ENCODE measurements at regions not wholly inside any gene's neighbourhood (a gene's known extent, or its start where the extent isn't known, plus 50 kb on each side); places are given as distances from the start of the nearest gene placed in this dataset.

DNA sequence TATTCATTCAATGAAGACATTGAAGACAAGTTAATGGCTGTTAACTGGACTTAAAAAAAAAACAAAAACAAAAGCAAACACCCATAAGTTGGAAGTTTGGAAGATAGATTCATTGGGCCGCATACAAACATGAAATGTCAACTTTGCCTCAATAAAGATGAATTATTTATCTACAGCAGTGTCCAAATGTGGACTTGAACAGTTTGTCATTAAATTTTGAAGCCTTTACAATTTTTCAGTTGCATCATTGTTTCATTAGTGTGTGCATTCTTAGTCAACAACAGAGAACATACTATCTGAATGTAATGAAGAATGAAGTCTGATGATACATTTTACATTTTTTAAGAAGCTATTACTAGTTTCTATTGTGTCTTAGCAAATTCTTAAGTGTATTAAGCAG lies 152.1 kb downstream of the SLIT2 start:
- Histone ChIP-seq H3K4me3 (no peak overlapping the region), H3K9me3 (replicated peaks) (no peaks in the 10 kb centered on the region), H3K36me3 (no peaks in the 10 kb centered on the region), H3K27ac (no peak overlapping the region), H3K4me1 (no peaks in the 10 kb centered on the region), H3K27me3 (no peaks in the 10 kb centered on the region)
- no peak for DNase-seq

DNA sequence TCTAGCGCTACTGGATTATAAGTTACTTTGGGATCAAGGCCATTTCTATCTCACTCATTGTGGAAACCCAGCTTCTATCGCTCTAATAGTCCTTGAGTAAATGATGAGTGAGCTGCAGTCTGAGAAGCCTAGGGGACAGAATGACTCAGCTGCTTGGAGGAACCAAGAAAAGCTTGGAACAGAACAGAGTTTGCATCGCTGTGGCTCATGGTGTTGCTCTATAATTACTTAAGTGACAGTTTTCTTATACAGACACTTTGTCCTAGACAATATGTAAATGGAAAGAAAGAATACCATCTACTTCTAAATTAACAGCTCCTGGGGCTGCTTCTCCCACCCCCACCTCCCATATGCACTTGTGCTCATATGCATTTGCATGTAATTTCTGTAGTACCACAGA lies 156.9 kb downstream of the SLIT2 start:
- Histone ChIP-seq H3K4me3 (no peak overlapping the region), H3K9me3 (replicated peaks) (no peaks in the 10 kb centered on the region), H3K36me3 (no peaks in the 10 kb centered on the region), H3K27ac (no peak overlapping the region), H3K27me3 (no peaks in the 10 kb centered on the region), H3K4me1 (no peaks in the 10 kb centered on the region)
- no peak for DNase-seq

DNA sequence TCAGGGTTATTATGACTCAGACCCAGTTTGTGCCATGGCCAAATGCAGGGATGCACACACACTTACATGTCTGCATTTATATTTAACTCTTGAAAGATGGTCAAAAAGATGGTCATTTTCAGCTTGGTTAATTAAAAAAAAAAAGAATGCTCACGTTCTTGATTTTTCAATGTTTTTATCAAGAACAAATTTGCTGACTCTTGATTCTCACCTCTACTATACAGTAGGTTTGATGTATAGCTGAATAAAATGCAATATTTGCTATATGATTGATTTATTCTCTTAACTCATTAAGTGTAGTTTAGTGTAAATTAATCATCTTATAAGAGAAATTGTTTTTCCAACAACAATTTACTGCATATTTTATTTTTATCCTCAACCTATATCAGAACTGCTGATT lies 160.4 kb downstream of the SLIT2 start:
- no peak for DNase-seq
- H3K27ac ChIP-seq = no peak overlapping the region
- H3K27me3 ChIP-seq = no peaks in the 10 kb centered on the region
- H3K4me1 ChIP-seq = no peaks in the 10 kb centered on the region
- H3K9me3 ChIP-seq (replicated peaks) = no peaks in the 10 kb centered on the region
- H3K36me3 ChIP-seq = no peaks in the 10 kb centered on the region
- H3K4me3 ChIP-seq = no peak overlapping the region

DNA sequence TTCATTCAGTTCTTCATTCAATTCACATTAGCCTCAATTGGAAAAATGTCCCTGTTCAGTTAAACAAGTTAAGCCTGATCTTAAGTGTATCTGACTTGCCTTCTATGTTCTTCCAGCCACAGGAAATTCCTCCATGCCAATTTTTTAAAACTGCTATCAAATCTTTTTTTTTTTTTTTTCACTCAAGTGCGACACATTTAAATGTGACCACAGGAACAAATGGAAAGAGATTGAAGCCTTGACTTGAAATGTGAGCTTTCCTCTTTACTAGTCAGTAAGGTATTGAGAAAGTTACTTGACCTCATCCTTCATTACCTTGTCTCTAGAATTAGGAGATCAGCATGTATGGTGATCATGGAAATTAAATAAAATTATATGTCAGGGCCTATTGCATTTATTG lies 165.1 kb downstream of the SLIT2 start:
- no peaks in the 10 kb centered on the region for H3K36me3 ChIP-seq
- no peak overlapping the region for H3K27ac ChIP-seq
- peaks cover 4% of the 10 kb centered on the region; the same call in 1 of the 2 replicates for H3K27me3 ChIP-seq
- DNase-seq = no peak
- H3K4me3 ChIP-seq = no peak overlapping the region
- no peaks in the 10 kb centered on the region for H3K9me3 ChIP-seq (replicated peaks)
- H3K4me1 ChIP-seq = no peaks in the 10 kb centered on the region

DNA sequence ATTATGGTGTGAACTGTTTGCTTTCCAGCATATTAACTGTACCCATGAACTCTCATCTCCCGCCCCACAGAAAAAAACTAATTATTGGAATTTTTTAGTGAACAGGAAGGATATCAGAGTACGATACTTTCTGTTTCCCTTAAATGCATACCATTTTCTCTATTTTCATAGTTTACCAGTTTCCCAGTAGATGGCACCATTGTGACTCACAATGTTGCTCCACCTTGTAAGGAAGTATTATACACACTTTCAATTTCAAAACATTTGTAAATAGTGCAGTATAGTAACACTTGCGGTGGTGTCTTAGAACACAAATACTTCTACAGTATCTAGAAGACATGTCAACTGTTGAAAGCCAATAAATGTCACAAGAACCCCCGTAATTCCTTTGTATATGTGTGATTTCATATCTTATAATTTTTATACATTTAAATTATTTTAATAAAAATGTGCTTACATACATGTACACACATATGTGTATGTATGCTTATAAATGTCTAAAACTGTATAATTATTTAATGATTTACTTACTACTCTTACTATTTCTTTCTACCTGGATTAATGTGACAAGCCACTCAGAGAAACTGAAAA lies 167.3 kb downstream of the SLIT2 start:
- no peak overlapping the region for H3K4me3 ChIP-seq
- peaks cover 4% of the 10 kb centered on the region; the same call in 1 of the 2 replicates for H3K27me3 ChIP-seq
- DNase-seq = peak in 1 of 2 experiments; percentile 55
- H3K36me3 ChIP-seq = no peaks in the 10 kb centered on the region
- H3K9me3 ChIP-seq (replicated peaks) = no peaks in the 10 kb centered on the region
- H3K4me1 ChIP-seq = no peaks in the 10 kb centered on the region
- no peak overlapping the region for H3K27ac ChIP-seq

DNA sequence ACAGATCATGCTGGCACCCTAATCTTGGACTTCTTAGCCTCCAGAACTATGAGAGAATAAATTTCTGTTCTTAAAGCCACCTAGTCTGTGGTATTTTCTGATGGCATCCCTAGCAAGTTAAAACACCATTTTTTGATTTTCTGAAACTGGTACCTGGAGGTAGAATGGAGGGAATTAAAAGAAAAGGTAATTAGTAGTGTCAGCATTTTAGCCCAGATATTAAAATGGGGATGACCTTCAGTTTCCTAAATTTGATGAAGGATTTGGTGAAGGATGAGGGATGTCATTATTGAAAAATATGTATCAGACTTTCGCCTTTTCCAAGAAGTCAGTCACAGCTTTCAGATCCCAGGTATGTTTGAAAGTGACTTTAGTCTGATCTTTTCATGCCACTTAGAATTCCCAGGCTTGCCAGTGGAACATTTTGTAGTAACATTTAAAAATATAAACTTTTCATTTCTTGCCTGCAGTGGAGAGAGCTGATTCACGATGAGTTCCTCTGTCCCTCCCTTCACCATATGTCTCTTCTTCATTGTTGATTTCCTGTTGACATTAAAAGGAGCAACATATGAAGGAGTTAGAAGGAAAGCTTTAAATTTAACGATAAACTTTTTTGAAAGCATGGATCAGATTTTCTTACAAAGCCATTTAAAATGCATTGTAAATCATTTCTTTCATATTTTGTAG lies 169.4 kb downstream of the SLIT2 start:
- Histone ChIP-seq H3K27ac (no peak overlapping the region), H3K27me3 (peaks cover 8% of the 10 kb centered on the region; the same call in 1 of the 2 replicates), H3K4me1 (no peaks in the 10 kb centered on the region), H3K9me3 (replicated peaks) (no peaks in the 10 kb centered on the region), H3K36me3 (no peaks in the 10 kb centered on the region), H3K4me3 (no peak overlapping the region)
- DNase-seq = no peak

- no peak overlapping the region for H3K27ac ChIP-seq
- H3K4me1 ChIP-seq = no peaks in the 10 kb centered on the region
- no peaks in the 10 kb centered on the region for H3K9me3 ChIP-seq (replicated peaks)
- H3K27me3 ChIP-seq = peaks cover 8% of the 10 kb centered on the region; the same call in 1 of the 2 replicates
- H3K36me3 ChIP-seq = no peaks in the 10 kb centered on the region
- H3K4me3 ChIP-seq = no peak overlapping the region
- no peak for DNase-seq
Observed at GRCh38 chr4:20421603-20421985, 169.9 kb downstream of the SLIT2 start.

- Histone ChIP-seq H3K27me3 (peaks cover 8% of the 10 kb centered on the region; the same call in 1 of the 2 replicates), H3K27ac (no peak overlapping the region), H3K4me3 (no peak overlapping the region), H3K4me1 (no peaks in the 10 kb centered on the region), H3K36me3 (no peaks in the 10 kb centered on the region), H3K9me3 (replicated peaks) (no peaks in the 10 kb centered on the region)
- peak; percentile 47 to 68 for DNase-seq
Observed at GRCh38 chr4:20422398-20422797, 170.7 kb downstream of the SLIT2 start.

DNA sequence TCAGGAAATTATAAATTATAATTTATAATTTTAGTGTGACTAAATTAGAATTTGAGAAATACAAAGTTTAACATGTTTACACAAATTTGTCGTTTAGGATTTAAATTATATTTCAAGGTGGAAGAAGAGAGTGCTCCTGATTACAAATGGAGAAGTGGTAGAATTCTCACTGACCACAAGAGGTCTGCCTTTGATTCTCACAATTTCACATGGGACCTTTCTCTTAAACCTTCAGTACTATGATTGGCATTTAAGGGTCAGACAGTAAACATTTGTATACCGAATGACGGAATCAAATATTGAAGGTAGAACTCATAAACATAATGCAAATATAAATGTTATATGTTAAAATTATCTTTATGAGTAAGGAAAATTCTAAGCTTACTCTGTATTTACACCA lies 171.7 kb downstream of the SLIT2 start:
- Histone ChIP-seq H3K27me3 (peaks cover 6% of the 10 kb centered on the region; the same call in 1 of the 2 replicates), H3K4me3 (no peak overlapping the region), H3K27ac (no peak overlapping the region), H3K4me1 (no peaks in the 10 kb centered on the region), H3K9me3 (replicated peaks) (no peaks in the 10 kb centered on the region), H3K36me3 (no peaks in the 10 kb centered on the region)
- no peak for DNase-seq

GRCh38 chr4:20426028-20426427 lies 174.3 kb downstream of the SLIT2 start:
- no peak for DNase-seq
- no peaks in the 10 kb centered on the region for H3K36me3 ChIP-seq
- no peak overlapping the region for H3K4me3 ChIP-seq
- peaks cover 3% of the 10 kb centered on the region; the same call in 1 of the 2 replicates for H3K27me3 ChIP-seq
- no peak overlapping the region for H3K27ac ChIP-seq
- H3K9me3 ChIP-seq (replicated peaks) = no peaks in the 10 kb centered on the region
- no peaks in the 10 kb centered on the region for H3K4me1 ChIP-seq

GRCh38 chr4:20428436-20429160 lies 176.9 kb downstream of the SLIT2 start:
- DNase-seq = peak in 1 of 2 experiments; percentile 45
- H3K27ac ChIP-seq = no peak overlapping the region
- no peak overlapping the region for H3K4me3 ChIP-seq
- H3K27me3 ChIP-seq = peaks cover 3% of the 10 kb centered on the region; the same call in 1 of the 2 replicates
- no peaks in the 10 kb centered on the region for H3K36me3 ChIP-seq
- no peaks in the 10 kb centered on the region for H3K9me3 ChIP-seq (replicated peaks)
- no peaks in the 10 kb centered on the region for H3K4me1 ChIP-seq

- no peak for DNase-seq
- Histone ChIP-seq H3K36me3 (no peaks in the 10 kb centered on the region), H3K27me3 (peaks cover 3% of the 10 kb centered on the region; the same call in 1 of the 2 replicates), H3K27ac (no peak overlapping the region), H3K4me1 (no peaks in the 10 kb centered on the region), H3K4me3 (no peak overlapping the region), H3K9me3 (replicated peaks) (no peaks in the 10 kb centered on the region)
Observed at GRCh38 chr4:20430259-20430941, 178.7 kb downstream of the SLIT2 start.

GRCh38 chr4:20431543-20431951 lies 179.8 kb downstream of the SLIT2 start:
- Histone ChIP-seq H3K27ac (no peak overlapping the region), H3K9me3 (replicated peaks) (no peaks in the 10 kb centered on the region), H3K4me3 (no peak overlapping the region), H3K27me3 (no peaks in the 10 kb centered on the region; the same call in 1 of the 2 replicates), H3K4me1 (no peaks in the 10 kb centered on the region), H3K36me3 (no peaks in the 10 kb centered on the region)
- no peak for DNase-seq

DNA sequence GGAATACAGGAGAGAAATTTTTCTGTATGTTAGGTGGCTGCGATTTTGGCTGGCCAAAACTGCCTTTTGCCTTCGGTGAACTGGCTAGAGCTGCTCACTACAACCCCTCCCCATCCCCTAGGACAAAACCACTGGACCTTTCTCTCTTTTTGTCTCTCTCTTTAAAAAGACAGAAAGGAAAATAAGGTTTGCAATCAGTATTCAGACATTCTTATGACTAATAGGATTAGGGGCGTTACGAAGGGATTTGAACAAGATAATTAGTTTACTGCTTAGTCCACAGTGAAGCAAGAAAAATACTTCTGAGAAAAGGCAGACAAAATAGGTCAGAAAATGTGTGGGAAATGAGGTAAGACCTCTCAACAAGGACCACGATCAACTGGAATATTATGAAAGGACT lies 180.4 kb downstream of the SLIT2 start:
- no peak for DNase-seq
- Histone ChIP-seq H3K27ac (no peak overlapping the region), H3K4me1 (no peaks in the 10 kb centered on the region), H3K9me3 (replicated peaks) (no peaks in the 10 kb centered on the region), H3K36me3 (no peaks in the 10 kb centered on the region), H3K4me3 (no peak overlapping the region), H3K27me3 (no peaks in the 10 kb centered on the region; the same call in 1 of the 2 replicates)
